Testis (tissue), 2 donors: ENCODE measurements at regions not wholly inside any gene's neighbourhood (a gene's known extent, or its start where the extent isn't known, plus 50 kb on each side); places are given as distances from the start of the nearest gene placed in this dataset.

Source experiments
- DNase-seq: peaks from one replicate; pipeline ENCODE4 v3.0.0-alpha.2; 2019
- H3K27ac ChIP-seq, 2 donors: fragments of 200-600 bp; sonication (generic); one replicate each; pipeline ENCODE4 v1.5.1; 2019
- H3K27me3 ChIP-seq: fragments of 200-600 bp; sonication (generic); one replicate; pipeline ENCODE4 v1.5.1; 2019
- H3K36me3 ChIP-seq: fragments of 200-600 bp; sonication (generic); one replicate; pipeline ENCODE4 v1.5.1; 2017; ENCODE audit warnings: low read depth; ENCODE audit errors: missing control alignments
- H3K4me1 ChIP-seq: fragments of 200-600 bp; sonication (generic); one replicate; pipeline ENCODE4 v1.5.1; 2019
- H3K4me3 ChIP-seq, 2 donors: fragments of 200-600 bp; sonication (generic); one replicate each; pipeline ENCODE4 v1.5.1; 2017 to 2019
- H3K9me3 ChIP-seq: fragments of 200-600 bp; sonication (generic); one replicate; pipeline ENCODE4 v1.5.1; 2017
- CTCF ChIP-seq, 3 experiments: fragments of 450-650 bp in 2 of 3; fragments of 200-600 bp in 1 of 3; sonication (generic) in 1 of 3; IDR thresholded peaks; one replicate each; pipeline ENCODE4 v1.5.1; 2016 to 2019; ENCODE audit warnings: antibody characterized with exemption in 3 of 3, mild to moderate bottlenecking in 2 of 3, moderate library complexity in 1 of 3
- POLR2A ChIP-seq: fragments of 450-650 bp; IDR thresholded peaks from one replicate; pipeline ENCODE4 v1.6.1; 2017; ENCODE audit warnings: antibody characterized with exemption, mild to moderate bottlenecking, moderate library complexity
- WGBS, 2 donors: methylation state at CpG; one replicate each; pipeline ENCODE4 v1.1.5; 2018; 5-methylcytosine and 5-hydroxymethylcytosine counted together
- intact Hi-C: fragments of 100-400 bp; cut with DNase I; formaldehyde crosslinking; loops from one replicate; pipeline ENCODE4 v1.15.1; 2023; ENCODE audit warnings: low total_unique reads

- TF ChIP-seq POLR2A (no peak), CTCF (IDR thresholded peaks at IDR 0.05) (no peak)
- no peaks in the 10 kb centered on the region for H3K9me3 ChIP-seq
- intact Hi-C loops, result no loop called here
- no peaks in the 10 kb centered on the region for H3K36me3 ChIP-seq
- no peak for DNase-seq
- no peak overlapping the region for H3K27ac ChIP-seq
- WGBS, 2 donors, result 74 to 97% methylated on average over 2 of the region's 2 CpGs
- no peaks in the 10 kb centered on the region for H3K4me1 ChIP-seq
- H3K27me3 ChIP-seq, result no peaks in the 10 kb centered on the region
- H3K4me3 ChIP-seq, result no peak overlapping the region
Observed at GRCh38 chr11:95485115-95485900, 254.3 kb upstream of the SESN3 start.

GRCh38 chr11:95483339-95483738 is 252.3 kb upstream of the SESN3 start:
- no peaks in the 10 kb centered on the region for H3K9me3 ChIP-seq
- no peak overlapping the region for H3K4me3 ChIP-seq
- TF ChIP-seq CTCF (IDR thresholded peaks at IDR 0.05) (no peak), POLR2A (no peak)
- no peaks in the 10 kb centered on the region for H3K27me3 ChIP-seq
- WGBS, 2 donors, result 37 to 67% methylated on average over 4 of the region's 4 CpGs
- DNase-seq, result no peak
- no peaks in the 10 kb centered on the region for H3K4me1 ChIP-seq
- intact Hi-C loops, result no loop called here
- no peak overlapping the region for H3K27ac ChIP-seq
- no peaks in the 10 kb centered on the region for H3K36me3 ChIP-seq

DNA sequence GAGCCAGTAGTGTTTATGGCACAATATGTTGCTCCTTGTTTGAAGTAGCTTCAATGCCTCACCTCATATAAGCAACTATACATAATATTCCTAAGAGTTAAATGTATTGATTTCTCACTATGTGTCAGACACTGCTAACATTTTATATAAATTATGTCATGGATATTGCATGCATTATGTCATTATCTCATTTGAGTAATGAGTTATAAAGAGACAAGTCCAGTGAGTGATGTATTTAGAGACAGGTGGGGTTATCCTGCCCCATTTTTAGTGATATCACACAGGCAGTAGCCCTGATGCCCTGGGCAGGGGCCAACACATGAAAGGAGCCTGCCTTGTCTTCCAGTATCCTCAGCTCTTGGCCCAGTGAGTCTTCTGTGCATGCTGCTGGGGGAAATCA is 247.0 kb upstream of the SESN3 start:
- TF ChIP-seq POLR2A (no peak), CTCF (IDR thresholded peaks at IDR 0.05) (no peak)
- Histone ChIP-seq H3K4me3 (no peak overlapping the region), H3K9me3 (no peaks in the 10 kb centered on the region), H3K4me1 (no peaks in the 10 kb centered on the region), H3K27ac (no peak overlapping the region), H3K27me3 (no peaks in the 10 kb centered on the region), H3K36me3 (no peaks in the 10 kb centered on the region)
- DNase-seq, result no peak
- intact Hi-C loops, result no loop called here

- 93 to 94% methylated on average over 2 of the region's 2 CpGs for WGBS, 2 donors
- DNase-seq, result no peak
- TF ChIP-seq CTCF (IDR thresholded peaks at IDR 0.05) (no peak), POLR2A (no peak)
- Histone ChIP-seq H3K36me3 (no peaks in the 10 kb centered on the region), H3K4me3 (no peak overlapping the region), H3K4me1 (no peaks in the 10 kb centered on the region), H3K9me3 (no peaks in the 10 kb centered on the region), H3K27ac (no peak overlapping the region), H3K27me3 (no peaks in the 10 kb centered on the region)
- intact Hi-C loops, result no loop called here
Observed at GRCh38 chr11:95469258-95469657, 238.3 kb upstream of the SESN3 start.

DNA sequence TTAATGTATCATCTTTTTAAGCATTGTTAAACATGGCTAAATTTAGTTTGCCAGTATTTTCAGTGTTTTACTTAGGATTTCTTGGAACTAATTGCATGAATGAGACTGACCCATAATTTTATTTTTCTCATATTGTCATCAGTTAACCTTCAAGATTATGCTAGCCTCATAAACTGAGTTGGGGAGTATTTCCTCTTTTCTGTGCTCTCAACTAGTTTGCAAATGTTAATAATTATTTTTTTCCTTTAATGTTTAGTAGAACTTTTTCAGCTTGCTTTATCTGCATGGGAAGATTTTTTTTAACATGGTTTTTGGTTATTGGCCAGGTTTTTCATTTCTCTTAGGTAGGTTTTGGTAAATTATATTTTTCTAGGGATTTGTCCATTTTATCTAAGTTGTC is 235.4 kb upstream of the SESN3 start:
- H3K4me1 ChIP-seq, result no peaks in the 10 kb centered on the region
- no peaks in the 10 kb centered on the region for H3K36me3 ChIP-seq
- H3K27me3 ChIP-seq, result no peaks in the 10 kb centered on the region
- intact Hi-C loops, result no loop called here
- H3K4me3 ChIP-seq, result no peak overlapping the region
- no peak for DNase-seq
- no peak overlapping the region for H3K27ac ChIP-seq
- no peaks in the 10 kb centered on the region for H3K9me3 ChIP-seq
- TF ChIP-seq POLR2A (no peak), CTCF (IDR thresholded peaks at IDR 0.05) (no peak)
